ENCODE measurements at regions not wholly inside any gene's neighbourhood (a gene's known extent, or its start where the extent isn't known, plus 50 kb on each side); places are given as distances from the start of the nearest gene placed in this dataset.

GRCh38 chr11:98842187-98842586 is 178.6 kb upstream of the CNTN5 start:
- intact Hi-C loops (cut with micrococcal nuclease; ENCODE audit: unreplicated experiment): no loop called here
- Histone ChIP-seq H3K9me3 (ENCODE audit: low read depth, low read length, poor library complexity, severe bottlenecking) (peaks cover 18% of the 10 kb centered on the region), H3K4me3 (ENCODE audit: low read depth, low read length, poor library complexity, severe bottlenecking) (no peak overlapping the region), H3K27me3 (replicated peaks; ENCODE audit: insufficient read depth, low read depth, low read length, poor library complexity) (no peaks in the 10 kb centered on the region), H3K36me3 (ENCODE audit: insufficient read depth, low read length, poor library complexity, severe bottlenecking) (no peaks in the 10 kb centered on the region), H3K4me1 (ENCODE audit: insufficient read depth, low read length, poor library complexity, severe bottlenecking) (no peaks in the 10 kb centered on the region), H3K27ac (ENCODE audit: low read depth, low read length, poor library complexity, severe bottlenecking) (no peak overlapping the region)
- CTCF ChIA-PET: no interaction called here
- TF ChIP-seq EZH2 (IDR thresholded peaks at IDR 0.05; ENCODE audit: borderline replicate concordance, low read depth, low read length, poor library complexity, severe bottlenecking): no peak
- TF ChIP-seq CTCF (conservative IDR thresholded peaks at IDR 0.05; ENCODE audit: low read depth, low read length): no peak
- POLR2A ChIA-PET (ENCODE audit: low non-redundant PET): no interaction called here
- no peak for DNase-seq (ENCODE audit: low spot score)
- BruUV-seq (replicated peaks): no TSS peak

GRCh38 chr11:98862169-98862568 is 158.6 kb upstream of the CNTN5 start:
- TF ChIP-seq EZH2 (IDR thresholded peaks at IDR 0.05; ENCODE audit: borderline replicate concordance, low read depth, low read length, poor library complexity, severe bottlenecking) (no peak), CTCF (conservative IDR thresholded peaks at IDR 0.05; ENCODE audit: low read depth, low read length) (no peak)
- Histone ChIP-seq H3K27ac (ENCODE audit: low read depth, low read length, poor library complexity, severe bottlenecking) (no peak overlapping the region), H3K27me3 (replicated peaks; ENCODE audit: insufficient read depth, low read depth, low read length, poor library complexity) (no peaks in the 10 kb centered on the region), H3K4me1 (ENCODE audit: insufficient read depth, low read length, poor library complexity, severe bottlenecking) (no peaks in the 10 kb centered on the region), H3K9me3 (ENCODE audit: low read depth, low read length, poor library complexity, severe bottlenecking) (no peaks in the 10 kb centered on the region), H3K36me3 (ENCODE audit: insufficient read depth, low read length, poor library complexity, severe bottlenecking) (no peaks in the 10 kb centered on the region), H3K4me3 (ENCODE audit: low read depth, low read length, poor library complexity, severe bottlenecking) (no peak overlapping the region)
- POLR2A ChIA-PET (ENCODE audit: low non-redundant PET): no interaction called here
- CTCF ChIA-PET: no interaction called here
- BruUV-seq (replicated peaks): no TSS peak
- intact Hi-C loops (cut with micrococcal nuclease; ENCODE audit: unreplicated experiment): no loop called here
- DNase-seq (ENCODE audit: low spot score): no peak

GRCh38 chr11:98871690-98872089 is 149.1 kb upstream of the CNTN5 start:
- BruUV-seq (replicated peaks): no TSS peak
- TF ChIP-seq EZH2 (IDR thresholded peaks at IDR 0.05; ENCODE audit: borderline replicate concordance, low read depth, low read length, poor library complexity, severe bottlenecking) (no peak), CTCF (conservative IDR thresholded peaks at IDR 0.05; ENCODE audit: low read depth, low read length) (no peak)
- Histone ChIP-seq H3K36me3 (ENCODE audit: insufficient read depth, low read length, poor library complexity, severe bottlenecking) (no peaks in the 10 kb centered on the region), H3K27me3 (replicated peaks; ENCODE audit: insufficient read depth, low read depth, low read length, poor library complexity) (no peaks in the 10 kb centered on the region), H3K4me3 (ENCODE audit: low read depth, low read length, poor library complexity, severe bottlenecking) (no peak overlapping the region), H3K27ac (ENCODE audit: low read depth, low read length, poor library complexity, severe bottlenecking) (no peak overlapping the region), H3K9me3 (ENCODE audit: low read depth, low read length, poor library complexity, severe bottlenecking) (no peaks in the 10 kb centered on the region), H3K4me1 (ENCODE audit: insufficient read depth, low read length, poor library complexity, severe bottlenecking) (no peaks in the 10 kb centered on the region)
- no peak for DNase-seq (ENCODE audit: low spot score)
- intact Hi-C loops (cut with micrococcal nuclease; ENCODE audit: unreplicated experiment): no loop called here
- CTCF ChIA-PET: no interaction called here
- POLR2A ChIA-PET (ENCODE audit: low non-redundant PET): no interaction called here

All from A673 (cell line).